BLaER1 (cell line): ENCODE measurements at regions not wholly inside any gene's neighbourhood (a gene's known extent, or its start where the extent isn't known, plus 50 kb on each side); places are given as distances from the start of the nearest gene placed in this dataset.
"Not testable (repeated sequence)": the region's sequence is repeated elsewhere in the genome, so short reads cannot be mapped to it uniquely, and the experiment has no call there.

ENCODE experiments used
- H3K27ac ChIP-seq: shearing (Covaris generic); formaldehyde crosslinking; 2 replicates; pipeline ENCODE4 v1.8.1; 2022
- H3K27me3 ChIP-seq: shearing (Covaris generic); formaldehyde crosslinking; 2 replicates; pipeline ENCODE4 v1.8.1; 2022
- H3K36me3 ChIP-seq: shearing (Covaris generic); formaldehyde crosslinking; 2 replicates; pipeline ENCODE4 v1.8.1; 2022
- H3K4me1 ChIP-seq: shearing (Covaris generic); formaldehyde crosslinking; 2 replicates; pipeline ENCODE4 v1.8.1; 2022
- H3K4me2 ChIP-seq: shearing (Covaris generic); formaldehyde crosslinking; 2 replicates; pipeline ENCODE4 v1.8.1; 2022
- H3K4me3 ChIP-seq: shearing (Covaris generic); formaldehyde crosslinking; 2 replicates; pipeline ENCODE4 v1.8.1; 2022
- H3K9ac ChIP-seq: shearing (Covaris generic); formaldehyde crosslinking; 2 replicates; pipeline ENCODE4 v1.8.1; 2022
- H3K9me3 ChIP-seq: shearing (Covaris generic); formaldehyde crosslinking; 2 replicates; pipeline ENCODE4 v1.8.1; 2022
- H4K20me1 ChIP-seq: shearing (Covaris generic); formaldehyde crosslinking; 2 replicates; pipeline ENCODE4 v1.8.1; 2022
- Cebpa-rat ChIP-seq: shearing (Covaris generic); IDR thresholded peaks from 2 replicates; pipeline ENCODE4 v1.8.1; 2022

GRCh38 chr2:208686665-208687064 is 280.1 kb downstream of the PTH2R start:
- no peak for TF ChIP-seq Cebpa-rat
- Histone ChIP-seq H4K20me1 (no peaks in the 10 kb centered on the region), H3K27me3 (no peaks in the 10 kb centered on the region), H3K36me3 (no peaks in the 10 kb centered on the region), H3K9me3 (no peaks in the 10 kb centered on the region), H3K9ac (no peak overlapping the region), H3K4me3 (no peak overlapping the region), H3K4me1 (no peaks in the 10 kb centered on the region), H3K4me2 (no peak overlapping the region), H3K27ac (no peak overlapping the region)

GRCh38 chr2:208687720-208688119 is 281.1 kb downstream of the PTH2R start:
- H3K9me3 ChIP-seq, H3K4me3 ChIP-seq, H3K4me2 ChIP-seq, H3K9ac ChIP-seq, H3K36me3 ChIP-seq, H3K4me1 ChIP-seq, H3K27ac ChIP-seq, H3K27me3 ChIP-seq, H4K20me1 ChIP-seq: not testable (repeated sequence)

- H3K9ac ChIP-seq = no peak overlapping the region
- H3K4me3 ChIP-seq = no peak overlapping the region
Measured at GRCh38 chr2:208698114-208698513, 291.5 kb downstream of the PTH2R start.

GRCh38 chr2:208708486-208708885 is 301.9 kb downstream of the PTH2R start:
- Histone ChIP-seq H3K27me3 (no peaks in the 10 kb centered on the region), H3K9ac (no peak overlapping the region), H3K9me3 (no peaks in the 10 kb centered on the region), H3K4me2 (no peak overlapping the region), H3K4me1 (no peaks in the 10 kb centered on the region), H3K27ac (no peak overlapping the region), H3K4me3 (no peak overlapping the region), H4K20me1 (no peaks in the 10 kb centered on the region), H3K36me3 (no peaks in the 10 kb centered on the region)
- TF ChIP-seq Cebpa-rat = no peak

More at GRCh38 chr2:208698114-208698513, 291.5 kb downstream of the PTH2R start:
- Histone ChIP-seq H3K4me2 (no peak overlapping the region), H3K9me3 (no peaks in the 10 kb centered on the region), H3K27me3 (no peaks in the 10 kb centered on the region), H4K20me1 (no peaks in the 10 kb centered on the region), H3K36me3 (no peaks in the 10 kb centered on the region), H3K27ac (no peak overlapping the region), H3K4me1 (no peaks in the 10 kb centered on the region)
- no peak for TF ChIP-seq Cebpa-rat

GRCh38 chr2:208711598-208711997 is 305.0 kb downstream of the PTH2R start:
- Histone ChIP-seq H3K27ac (no peak overlapping the region), H3K9me3 (no peaks in the 10 kb centered on the region), H3K4me2 (no peak overlapping the region), H3K36me3 (no peaks in the 10 kb centered on the region), H4K20me1 (no peaks in the 10 kb centered on the region), H3K9ac (no peak overlapping the region), H3K27me3 (no peaks in the 10 kb centered on the region), H3K4me1 (no peaks in the 10 kb centered on the region), H3K4me3 (no peak overlapping the region)
- no peak for TF ChIP-seq Cebpa-rat

GRCh38 chr2:208713066-208713745 is 306.6 kb downstream of the PTH2R start:
- Histone ChIP-seq H3K9ac (no peak overlapping the region), H3K27ac (no peak overlapping the region), H4K20me1 (no peaks in the 10 kb centered on the region), H3K4me3 (no peak overlapping the region), H3K36me3 (no peaks in the 10 kb centered on the region), H3K27me3 (no peaks in the 10 kb centered on the region), H3K4me1 (no peaks in the 10 kb centered on the region), H3K4me2 (no peak overlapping the region), H3K9me3 (no peaks in the 10 kb centered on the region)
- no peak for TF ChIP-seq Cebpa-rat

- Histone ChIP-seq H4K20me1 (no peaks in the 10 kb centered on the region), H3K27me3 (no peaks in the 10 kb centered on the region), H3K27ac (no peak overlapping the region), H3K4me3 (no peak overlapping the region), H3K9me3 (no peaks in the 10 kb centered on the region), H3K9ac (no peak overlapping the region), H3K4me1 (no peaks in the 10 kb centered on the region), H3K4me2 (no peak overlapping the region), H3K36me3 (no peaks in the 10 kb centered on the region)
- no peak for TF ChIP-seq Cebpa-rat
Measured at GRCh38 chr2:208718828-208719227, 312.2 kb downstream of the PTH2R start.

GRCh38 chr2:208722731-208723130 is 316.1 kb downstream of the PTH2R start:
- Histone ChIP-seq H3K27me3 (no peaks in the 10 kb centered on the region), H4K20me1 (no peaks in the 10 kb centered on the region), H3K4me2 (no peak overlapping the region), H3K4me1 (no peaks in the 10 kb centered on the region), H3K9ac (no peak overlapping the region), H3K4me3 (no peak overlapping the region), H3K9me3 (no peaks in the 10 kb centered on the region), H3K27ac (no peak overlapping the region), H3K36me3 (no peaks in the 10 kb centered on the region)
- no peak for TF ChIP-seq Cebpa-rat

- no peak overlapping the region for H3K9ac ChIP-seq
- no peak overlapping the region for H3K4me2 ChIP-seq
- H3K27ac ChIP-seq = no peak overlapping the region
- no peaks in the 10 kb centered on the region for H3K4me1 ChIP-seq
- H4K20me1 ChIP-seq = no peaks in the 10 kb centered on the region
- no peaks in the 10 kb centered on the region for H3K27me3 ChIP-seq
- TF ChIP-seq Cebpa-rat = no peak
- no peaks in the 10 kb centered on the region for H3K9me3 ChIP-seq
- H3K4me3 ChIP-seq = no peak overlapping the region
- no peaks in the 10 kb centered on the region for H3K36me3 ChIP-seq
Measured at GRCh38 chr2:208725280-208725679, 318.7 kb downstream of the PTH2R start.

GRCh38 chr2:208726242-208726641 is 319.6 kb downstream of the PTH2R start:
- no peaks in the 10 kb centered on the region for H3K4me1 ChIP-seq
- no peak overlapping the region for H3K4me2 ChIP-seq
- H3K9ac ChIP-seq = no peak overlapping the region
- H3K4me3 ChIP-seq = no peak overlapping the region
- H3K36me3 ChIP-seq = no peaks in the 10 kb centered on the region
- H3K9me3 ChIP-seq = no peaks in the 10 kb centered on the region
- no peaks in the 10 kb centered on the region for H3K27me3 ChIP-seq
- H3K27ac ChIP-seq = no peak overlapping the region
- no peak for TF ChIP-seq Cebpa-rat
- H4K20me1 ChIP-seq = no peaks in the 10 kb centered on the region

GRCh38 chr2:208751663-208752415 is 345.2 kb downstream of the PTH2R start:
- not testable (repeated sequence) for H3K4me3 ChIP-seq, H4K20me1 ChIP-seq

More at GRCh38 chr2:208751663-208752415, 345.2 kb downstream of the PTH2R start:
- not testable (repeated sequence) for H3K9me3 ChIP-seq, H3K27me3 ChIP-seq, H3K4me2 ChIP-seq, H3K9ac ChIP-seq, H3K36me3 ChIP-seq, H3K27ac ChIP-seq, H3K4me1 ChIP-seq
